ENCODE measurements at regions not wholly inside any gene's neighbourhood (a gene's known extent, or its start where the extent isn't known, plus 50 kb on each side); places are given as distances from the start of the nearest gene placed in this dataset.
"Not testable (repeated sequence)": the region's sequence is repeated elsewhere in the genome, so short reads cannot be mapped to it uniquely, and the experiment has no call there.

DNA sequence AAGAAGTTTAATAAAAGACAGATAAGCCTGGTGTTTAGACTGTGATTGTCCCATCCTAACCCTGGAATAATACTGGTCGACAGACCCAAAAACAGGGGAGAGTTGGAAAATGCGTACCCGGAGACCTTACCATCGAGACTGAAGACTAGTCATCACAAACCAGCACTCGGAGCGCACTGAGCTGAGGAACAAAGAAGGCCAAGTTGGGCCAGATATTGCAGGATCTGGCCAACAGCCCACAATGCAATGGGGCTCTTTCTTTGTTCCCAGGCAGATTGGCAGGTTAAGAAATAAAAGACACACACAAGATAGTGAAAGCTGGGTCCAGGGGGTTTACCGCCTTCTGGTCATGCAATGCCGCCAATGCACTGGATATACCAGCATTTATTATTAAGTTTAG lies 188.7 kb upstream of the RAI14 start:
- DNase-seq (ENCODE audit: low spot score) = no peak

DNA sequence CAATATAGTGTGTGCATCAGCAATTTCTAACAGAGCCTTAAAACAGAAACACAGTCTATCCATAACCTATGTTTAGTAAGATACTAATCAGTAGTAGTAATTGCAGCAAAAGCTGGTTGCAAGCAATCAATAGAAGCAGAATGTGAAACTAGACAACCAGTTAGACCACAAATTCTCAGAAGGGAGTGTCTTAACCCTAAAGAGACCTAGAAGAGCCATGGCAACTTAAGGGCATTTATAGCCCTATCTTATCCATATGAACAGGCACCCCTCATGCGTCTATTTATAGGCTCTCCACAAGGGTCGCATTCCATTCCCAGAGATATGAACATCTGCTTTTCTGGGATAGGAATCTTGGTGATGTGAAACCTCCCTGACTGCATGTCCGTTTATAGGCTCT lies 188.1 kb upstream of the RAI14 start:
- DNase-seq (ENCODE audit: low spot score) = not testable (repeated sequence)
- intact Hi-C loops (cut with DNase I) = loop anchor here in 1 of 2 donors (10.0 kb wide), 1 partner anchor 463 kb away; the partner anchor contains the start of gene AMACR

More for the DNA sequence above, 188.7 kb upstream of the RAI14 start:
- intact Hi-C loops (cut with DNase I) = loop anchor here in 1 of 2 donors (10.0 kb wide), 1 partner anchor 463 kb away; the partner anchor contains the start of gene AMACR

DNA sequence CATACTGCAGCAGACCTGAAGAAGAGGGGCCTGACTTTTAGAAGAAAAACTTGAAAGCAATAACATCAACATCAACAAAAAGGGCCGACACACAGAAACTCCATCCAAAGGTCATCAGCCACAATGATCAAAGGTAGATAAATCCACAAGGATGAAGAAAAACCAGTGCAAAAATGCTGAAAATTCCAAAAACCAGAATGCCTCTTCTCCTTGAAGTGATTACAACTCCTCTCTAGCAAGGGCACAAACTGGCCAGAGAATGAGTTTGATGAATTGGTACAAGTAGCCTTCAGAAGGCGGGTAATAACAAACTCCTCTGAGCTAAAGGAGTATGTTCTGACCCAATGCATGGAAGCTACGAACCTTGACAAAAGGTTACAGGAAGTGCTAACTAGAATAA lies 186.2 kb upstream of the RAI14 start:
- no peak for DNase-seq (ENCODE audit: low spot score)
- intact Hi-C loops (cut with DNase I) = loop anchor here in 1 of 2 donors (10.0 kb wide), 1 partner anchor 465 kb away; the partner anchor contains the start of gene AMACR

DNA sequence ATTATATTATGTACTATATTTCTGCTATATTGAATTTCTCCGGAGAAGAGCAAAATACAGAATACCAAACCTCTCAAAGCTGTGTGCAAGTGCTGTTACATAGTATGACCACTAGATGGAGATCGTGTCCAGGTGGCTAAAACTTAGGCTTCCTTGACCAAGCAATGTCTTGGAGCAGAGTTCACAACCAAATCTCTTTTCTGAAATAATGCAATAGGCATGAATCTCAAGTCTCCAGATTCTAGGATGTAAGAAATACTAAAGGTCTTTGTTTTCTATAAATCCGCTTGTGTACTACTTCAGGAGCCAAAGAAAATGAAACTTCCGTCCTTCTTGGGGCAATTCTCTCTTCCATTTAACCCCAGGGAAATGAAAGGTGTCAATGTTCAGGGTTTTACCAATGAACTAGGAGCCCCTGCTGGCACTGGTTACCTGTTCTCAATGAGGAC lies 181.5 kb upstream of the RAI14 start:
- intact Hi-C loops (cut with DNase I) = no loop called here
- no peak for DNase-seq (ENCODE audit: low spot score)

DNA sequence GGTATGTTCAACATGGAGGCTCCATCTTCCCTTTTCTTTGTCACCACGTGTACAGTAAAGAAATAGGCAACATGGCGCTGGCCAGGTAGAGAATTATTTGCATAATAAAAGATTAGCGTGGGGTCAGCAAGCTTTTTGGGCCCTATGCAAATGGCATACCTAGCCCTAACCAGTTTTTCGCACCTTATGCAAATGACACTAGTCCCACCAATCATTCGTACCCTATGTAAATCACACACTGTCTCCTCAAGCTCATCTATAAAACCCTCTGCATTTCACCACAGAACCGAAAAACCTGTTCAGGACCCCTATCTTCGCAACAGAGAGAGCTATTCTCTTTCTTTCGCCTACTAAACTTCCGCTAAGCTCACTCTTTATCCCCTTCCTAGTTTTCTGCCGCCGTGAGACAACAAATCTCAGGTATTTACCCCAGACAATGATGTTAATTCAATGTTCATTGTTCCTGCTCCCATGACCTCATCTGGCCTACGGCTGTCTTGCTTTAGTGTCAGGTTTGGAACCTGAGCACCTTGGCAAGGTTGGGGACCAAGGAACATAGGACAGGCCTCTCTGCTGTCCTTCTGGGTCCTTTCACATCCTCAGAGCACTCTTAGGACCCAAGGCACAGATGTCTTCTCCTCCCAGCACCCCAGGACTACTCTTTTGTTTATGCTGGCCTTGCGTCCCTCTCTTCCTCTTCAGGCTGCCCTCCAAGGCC lies 180.7 kb upstream of the RAI14 start:
- DNase-seq (ENCODE audit: low spot score) = no peak
- intact Hi-C loops (cut with DNase I) = no loop called here

DNA sequence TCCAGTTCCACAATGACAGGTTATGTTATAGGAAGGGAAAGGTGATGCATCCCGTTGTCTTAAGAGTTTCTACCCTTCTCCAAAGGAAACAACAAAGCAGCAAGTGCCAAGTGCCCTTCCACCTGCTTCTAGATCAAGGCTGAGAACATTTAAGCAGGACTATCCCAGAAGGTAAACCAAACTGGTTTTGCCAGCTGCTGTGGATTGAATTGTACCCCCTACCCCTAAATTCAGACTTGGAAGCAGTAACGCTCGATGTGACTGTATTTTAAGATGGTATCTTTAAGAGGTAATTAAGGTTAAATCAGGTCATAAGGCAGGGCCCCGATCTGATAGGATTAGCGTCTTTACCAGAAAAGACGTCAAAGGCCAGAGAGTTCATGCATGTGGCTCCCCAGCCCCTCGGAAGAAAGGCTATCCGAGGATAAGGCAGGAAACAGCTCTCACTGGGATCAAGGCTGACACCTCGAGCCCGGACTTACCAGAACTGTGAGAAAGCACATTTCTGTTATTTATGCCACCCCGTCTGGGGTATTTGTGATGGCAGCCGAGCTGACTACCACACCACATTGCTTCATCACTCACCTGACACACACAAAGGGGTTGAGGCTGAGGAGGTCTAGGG lies 179.1 kb upstream of the RAI14 start:
- intact Hi-C loops (cut with DNase I) = no loop called here
- no peak for DNase-seq (ENCODE audit: low spot score)

DNA sequence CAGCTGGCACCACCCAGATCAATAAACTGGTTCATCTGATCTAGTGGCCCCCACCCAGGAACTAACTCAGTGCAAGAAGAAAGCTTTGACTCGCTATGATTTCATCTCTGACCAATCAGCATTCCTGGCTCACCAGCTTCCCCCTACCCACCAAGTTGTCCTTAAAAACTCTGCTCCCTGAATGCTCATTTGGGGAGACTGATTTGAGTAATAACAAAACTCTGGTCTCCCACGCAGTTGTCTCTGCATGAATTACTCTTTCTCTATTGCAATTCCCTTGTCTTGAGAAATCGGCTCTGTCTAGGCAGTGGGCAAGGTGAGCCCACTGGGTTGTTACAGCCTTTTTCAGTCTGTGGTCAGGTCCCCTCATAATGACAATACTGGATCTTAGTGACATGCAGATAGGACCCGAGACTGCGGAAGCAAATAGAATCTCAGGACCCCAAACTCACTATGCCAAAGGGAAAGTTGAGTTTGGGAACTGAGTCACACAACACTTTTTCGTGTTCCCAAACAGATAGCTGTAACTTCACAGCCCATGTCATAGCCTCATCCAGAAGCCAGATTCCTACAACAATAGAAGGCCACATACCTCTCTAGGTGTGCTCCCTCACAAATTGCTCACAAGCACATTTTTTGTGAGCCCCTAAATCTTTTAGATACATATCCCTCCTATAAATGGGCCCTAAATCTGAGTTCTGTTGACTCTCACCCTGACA lies 175.2 kb upstream of the RAI14 start:
- no peak for DNase-seq (ENCODE audit: low spot score)
- intact Hi-C loops (cut with DNase I) = no loop called here

DNA sequence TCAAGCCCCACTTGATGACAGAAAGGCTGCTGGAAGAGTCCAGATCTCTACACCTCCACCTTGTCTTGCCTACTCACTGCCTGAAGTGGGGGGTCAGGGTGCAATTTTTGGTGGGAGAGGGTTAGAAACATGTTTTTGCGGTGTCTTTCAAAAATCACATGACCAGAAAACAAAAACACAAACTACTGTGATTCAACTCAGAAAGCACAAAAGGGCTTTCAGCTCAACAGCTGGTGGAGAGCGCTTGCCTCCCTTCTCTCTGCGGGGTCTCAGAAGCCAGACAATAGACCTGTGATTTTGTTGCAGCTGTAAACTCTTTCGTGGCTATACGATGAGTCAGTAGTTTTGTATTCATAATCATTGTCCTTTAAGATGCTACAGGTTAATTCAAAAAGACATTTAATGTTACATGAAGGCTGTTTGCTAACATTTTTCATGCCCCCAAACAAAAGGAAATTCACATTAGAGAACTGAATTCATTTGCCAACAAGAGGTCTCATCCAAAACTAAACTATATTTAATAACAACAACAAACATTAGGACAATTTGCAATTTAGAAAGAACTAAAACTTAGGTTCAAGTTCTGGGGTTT lies 172.6 kb upstream of the RAI14 start:
- intact Hi-C loops (cut with DNase I) = loop anchor here (2.0 kb wide), 2 partner anchors 411 to 415 kb away; no protein-coding TSS in a partner anchor
- DNase-seq (ENCODE audit: low spot score) = no peak

DNA sequence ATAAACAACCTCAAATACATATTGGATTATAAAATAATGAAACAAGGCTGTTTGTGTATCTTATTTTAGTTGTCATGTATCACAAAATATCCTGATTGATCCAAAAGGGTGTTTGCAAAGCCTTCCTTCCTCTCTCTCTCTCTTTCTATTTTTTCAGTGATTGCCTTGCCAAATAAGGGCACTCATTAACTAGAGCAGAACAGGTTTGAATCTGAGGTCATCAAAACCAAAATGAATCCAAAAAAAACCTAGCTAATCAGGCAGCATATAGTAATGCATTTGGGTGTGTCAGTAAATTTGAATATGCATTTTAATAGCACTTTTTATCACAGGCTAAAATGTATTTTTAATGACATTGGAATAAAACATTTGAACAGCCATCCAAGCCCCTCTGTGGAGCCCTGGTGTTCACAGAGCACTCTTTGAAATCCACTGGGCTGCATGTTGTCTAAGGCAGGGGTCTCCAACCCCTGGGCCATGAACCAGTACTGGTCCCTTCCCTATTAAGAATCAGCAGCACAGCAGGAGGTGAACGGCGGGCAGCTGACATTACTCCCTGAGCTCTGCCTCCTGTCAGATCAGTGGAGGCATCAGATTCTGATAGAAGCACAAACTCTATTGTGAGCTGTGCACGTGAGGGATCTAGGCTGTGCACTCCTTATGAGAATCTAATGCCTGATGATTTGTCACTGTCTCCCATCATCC lies 171.8 kb upstream of the RAI14 start:
- intact Hi-C loops (cut with DNase I) = loop anchor here (2.0 kb wide), 2 partner anchors 410 to 414 kb away; no protein-coding TSS in a partner anchor
- DNase-seq (ENCODE audit: low spot score) = no peak

DNA sequence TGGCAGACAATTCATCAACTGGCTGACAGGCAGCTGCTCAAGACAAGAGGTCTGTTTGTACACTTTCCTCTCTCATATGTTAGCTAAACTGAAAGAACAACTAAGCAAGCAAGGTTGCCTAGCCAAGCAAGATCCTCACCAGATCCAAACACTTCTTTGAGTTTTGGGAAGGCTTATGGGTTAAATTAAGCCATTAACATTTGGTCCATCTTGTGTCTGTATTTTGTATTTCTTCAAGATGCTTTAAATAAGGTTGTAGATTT lies 170.4 kb upstream of the RAI14 start:
- intact Hi-C loops (cut with DNase I) = loop anchor here (2.0 kb wide), 2 partner anchors 409 to 413 kb away; no protein-coding TSS in a partner anchor
- DNase-seq (ENCODE audit: low spot score) = no peak

DNA sequence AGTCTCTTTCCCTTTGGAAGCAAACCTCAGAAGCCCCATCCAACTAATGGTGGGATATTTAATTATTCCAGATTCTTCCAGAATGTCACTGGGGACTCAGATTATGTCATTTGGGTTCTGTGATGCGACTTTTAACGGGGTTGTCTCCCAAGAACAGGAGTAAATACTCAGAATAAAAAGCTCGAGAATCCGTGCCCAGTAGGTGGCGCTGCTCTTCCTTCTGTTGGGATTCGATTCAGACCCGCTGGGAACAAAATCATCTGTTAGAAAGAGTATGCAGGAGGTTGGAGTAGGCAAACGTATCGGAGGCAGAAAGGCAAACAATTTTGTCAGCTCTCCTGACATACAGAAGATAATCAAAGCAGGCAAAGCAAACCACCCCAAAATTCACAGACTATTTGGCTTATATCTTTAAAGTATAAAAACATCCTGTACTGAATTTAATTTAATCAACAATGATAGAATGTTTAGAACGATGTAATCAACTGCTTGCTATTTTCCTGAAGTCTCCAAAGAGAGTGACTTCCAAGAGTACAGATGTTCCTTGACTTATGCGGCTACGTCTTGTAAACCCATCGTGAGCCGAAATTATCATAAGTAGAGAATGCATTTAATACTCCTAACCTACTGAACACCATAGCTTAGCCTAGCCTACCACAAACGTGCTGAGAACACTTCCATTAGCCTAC lies 169.8 kb upstream of the RAI14 start:
- DNase-seq (ENCODE audit: low spot score) = peak; percentile 93
- intact Hi-C loops (cut with DNase I) = no loop called here

DNA sequence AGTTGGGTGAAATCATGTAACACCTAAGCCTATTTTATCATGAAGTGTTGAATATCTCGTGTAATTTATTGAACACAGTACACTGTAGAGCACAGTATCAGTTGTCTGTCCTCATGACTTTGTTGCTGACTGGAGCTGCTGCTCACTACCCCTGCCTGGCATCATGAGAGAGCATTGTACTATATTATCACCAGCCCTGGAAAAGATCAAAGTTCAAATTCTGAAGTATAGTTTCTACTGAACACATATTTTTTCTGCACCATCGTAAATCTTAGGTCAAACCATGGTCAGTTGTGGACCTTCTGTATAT lies 169.3 kb upstream of the RAI14 start:
- no peak for DNase-seq (ENCODE audit: low spot score)
- intact Hi-C loops (cut with DNase I) = no loop called here

DNA sequence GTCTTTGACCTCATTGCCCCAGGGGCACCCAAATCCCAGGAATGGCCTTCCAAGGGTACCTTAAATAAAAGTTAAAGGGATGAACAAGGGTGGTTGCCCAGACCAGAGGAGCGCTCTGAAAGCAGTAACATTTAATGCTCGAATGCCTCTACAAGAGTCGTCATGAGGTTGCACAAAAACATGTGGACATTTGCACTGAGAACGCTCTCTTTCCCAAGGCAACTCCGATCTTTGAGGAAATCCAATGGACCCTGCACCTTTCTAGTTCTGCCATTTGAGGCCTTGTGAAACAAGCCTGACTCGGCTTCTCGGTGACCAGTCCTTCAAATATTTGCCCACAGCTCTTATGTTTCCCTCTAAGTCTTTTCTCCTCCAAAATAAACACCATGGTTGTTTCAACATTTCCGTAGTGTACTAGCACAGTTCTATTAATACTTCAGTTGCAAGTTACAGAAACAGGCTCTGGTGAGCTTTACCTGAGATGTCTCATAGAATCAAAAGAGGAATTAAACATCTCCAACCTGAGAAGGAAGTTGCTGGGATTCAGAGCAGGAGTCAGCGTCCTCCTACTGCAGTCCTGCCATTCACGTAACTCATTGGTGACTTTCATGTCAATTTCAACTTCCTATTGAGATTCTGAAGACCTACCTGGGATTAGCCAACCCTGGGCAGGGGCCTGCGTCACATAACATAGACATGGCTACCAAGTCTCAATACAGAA lies 168.8 kb upstream of the RAI14 start:
- intact Hi-C loops (cut with DNase I) = no loop called here
- no peak for DNase-seq (ENCODE audit: low spot score)

DNA sequence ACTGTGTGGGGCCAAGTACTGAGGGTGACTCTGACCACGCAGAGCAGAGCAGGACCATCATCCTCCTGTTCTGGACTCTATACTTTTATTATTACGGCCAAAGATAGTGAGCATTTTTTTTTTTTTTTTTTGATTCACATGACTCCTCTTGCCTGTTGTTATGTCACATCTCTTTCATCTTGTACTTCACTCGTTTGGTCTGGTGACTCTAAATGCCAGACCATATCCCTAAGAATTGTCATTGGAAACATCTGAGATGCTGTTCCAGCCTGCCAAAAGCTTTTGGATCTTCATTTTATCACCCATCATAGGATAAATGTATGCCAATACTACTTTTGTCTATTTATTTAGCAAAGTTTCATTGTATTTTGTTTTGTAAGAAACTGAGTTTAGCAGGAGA lies 168.2 kb upstream of the RAI14 start:
- intact Hi-C loops (cut with DNase I) = no loop called here
- DNase-seq (ENCODE audit: low spot score) = no peak

DNA sequence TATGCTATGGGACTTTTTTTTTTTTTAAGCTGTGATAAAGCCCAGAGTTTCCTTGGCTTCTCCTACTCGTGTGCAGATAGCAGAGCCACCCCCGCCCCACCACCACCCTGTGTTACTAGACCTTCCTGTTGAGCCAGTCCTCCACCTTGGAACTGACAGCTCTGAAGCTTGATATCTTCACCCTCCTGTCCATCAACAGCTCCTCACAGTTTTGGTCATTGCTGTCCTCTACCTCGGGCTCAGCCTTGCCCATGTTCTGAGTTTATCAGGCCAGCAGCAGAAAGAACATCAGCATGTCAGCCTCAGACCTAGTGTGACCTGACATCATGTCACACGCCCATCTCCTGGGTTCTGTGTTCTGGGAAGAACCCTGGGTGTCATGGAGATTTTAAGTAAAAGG lies 167.1 kb upstream of the RAI14 start:
- no peak for DNase-seq (ENCODE audit: low spot score)
- intact Hi-C loops (cut with DNase I) = no loop called here

DNA sequence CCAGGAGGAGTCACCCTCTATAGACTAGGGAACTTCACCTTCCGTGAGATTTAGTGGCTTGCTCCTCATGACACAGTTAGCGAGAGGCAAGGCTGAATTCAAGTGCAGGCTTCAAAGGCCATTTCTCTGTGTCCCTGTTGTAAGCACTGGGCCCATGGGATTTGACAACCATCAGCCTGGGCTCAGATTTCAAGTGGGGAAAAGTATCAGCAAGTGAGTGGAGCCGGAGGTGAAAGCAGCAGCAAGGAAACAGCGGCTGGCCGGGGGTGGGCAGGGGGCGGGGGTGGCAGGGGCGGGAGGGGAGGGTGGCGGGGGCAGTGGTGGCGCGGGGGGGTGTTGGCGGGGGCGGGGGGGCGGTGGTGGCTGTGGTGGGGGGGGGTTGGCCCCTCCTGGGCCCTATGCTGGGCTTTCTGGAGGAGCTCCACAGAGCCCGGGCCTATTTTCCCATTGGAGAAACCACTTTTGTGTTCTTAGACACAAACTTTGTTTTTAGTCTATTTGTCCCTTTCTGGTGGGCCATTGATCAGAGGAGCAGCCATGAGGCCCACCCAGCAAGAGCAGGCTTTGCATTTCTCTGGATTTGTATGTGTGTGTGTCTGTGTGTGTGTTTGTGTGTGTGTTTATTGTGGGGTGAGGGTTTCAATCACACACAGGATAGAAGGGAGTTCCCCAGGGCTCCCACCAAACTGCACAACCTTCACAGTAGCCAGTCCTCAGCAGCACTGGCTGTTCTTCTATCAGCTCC lies 165.4 kb upstream of the RAI14 start:
- DNase-seq (ENCODE audit: low spot score) = no peak
- intact Hi-C loops (cut with DNase I) = no loop called here

DNA sequence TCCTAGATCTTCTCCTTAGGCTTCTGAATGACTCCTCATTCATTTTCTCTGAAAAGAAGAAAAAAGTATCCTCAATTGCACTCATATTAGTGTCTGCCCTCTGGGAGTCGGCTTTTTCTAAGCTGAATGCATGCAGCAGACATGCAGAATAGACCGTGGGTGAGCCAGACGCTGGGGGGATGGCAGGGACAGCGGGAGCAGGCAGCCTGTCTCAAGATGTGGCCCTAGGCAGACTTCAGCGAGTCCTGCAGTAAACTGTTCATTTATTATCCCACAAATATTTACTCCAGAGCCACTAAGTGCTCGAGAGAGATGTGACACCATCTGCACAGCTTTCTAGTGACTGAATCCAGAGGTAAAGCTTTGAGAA lies 164.9 kb upstream of the RAI14 start:
- no peak for DNase-seq (ENCODE audit: low spot score)
- intact Hi-C loops (cut with DNase I) = no loop called here

All from posterior vena cava (tissue), 2 donors.